Fibroblast of skin of scalp (primary cell): ENCODE measurements at regions not wholly inside any gene's neighbourhood (a gene's known extent, or its start where the extent isn't known, plus 50 kb on each side); places are given as distances from the start of the nearest gene placed in this dataset.

Experiments
- DNase-seq: peaks from one replicate; pipeline ENCODE4 v3.0.0-alpha.2; 2013

DNA sequence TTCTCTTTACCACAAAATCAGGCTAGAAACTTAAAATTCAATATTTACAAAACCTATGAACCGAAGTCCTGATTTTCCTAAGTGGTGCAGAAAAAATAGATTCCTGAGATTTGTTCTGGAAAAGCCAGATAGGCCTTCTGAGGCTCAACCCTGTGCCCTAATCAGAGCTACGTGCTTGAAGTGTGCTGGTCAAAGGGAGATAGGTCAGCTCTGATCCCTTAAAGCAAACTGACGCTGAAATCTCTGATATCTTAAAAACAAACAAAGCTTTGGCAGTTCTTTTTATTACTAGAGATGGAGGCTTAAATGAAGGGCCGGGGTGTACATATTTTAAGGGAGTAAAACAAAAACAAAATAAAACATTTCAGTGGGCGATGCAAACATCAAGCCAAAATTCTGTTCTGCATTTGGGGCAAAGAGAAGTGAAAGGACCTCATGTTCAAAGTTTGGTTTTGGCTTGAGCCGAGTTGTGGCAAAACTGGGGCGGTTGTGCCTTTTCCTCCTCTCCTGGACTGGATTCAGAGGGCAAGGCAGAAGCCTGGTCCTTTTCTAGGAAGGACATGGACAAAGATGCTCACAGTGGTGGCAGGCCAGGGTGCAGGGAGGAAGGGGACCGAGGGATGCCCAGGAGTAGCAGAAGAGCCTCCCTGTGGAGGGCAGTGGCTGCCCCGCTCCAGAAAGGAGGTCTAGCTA lies 295.0 kb downstream of the CDCA7 start:
- DNase-seq = no peak

DNA sequence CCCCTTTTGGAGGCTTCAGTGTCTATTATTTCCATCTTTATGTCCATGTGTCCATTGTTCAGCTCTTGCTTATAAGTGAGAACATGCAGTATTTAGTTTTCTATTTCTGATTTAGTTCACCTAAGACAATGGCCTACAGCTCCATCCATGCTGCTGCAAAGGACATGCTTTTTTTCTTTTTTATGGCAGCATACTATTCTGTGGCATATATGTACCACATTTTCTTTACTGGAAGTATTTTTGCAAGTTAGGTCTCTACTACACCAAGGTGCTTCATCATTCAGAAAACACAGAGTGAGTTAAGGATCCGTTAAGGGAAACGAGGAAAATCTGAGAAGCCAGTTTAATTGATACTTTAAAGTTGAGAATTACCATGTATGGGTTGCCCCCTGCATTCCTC lies 297.2 kb downstream of the CDCA7 start:
- DNase-seq = no peak

DNA sequence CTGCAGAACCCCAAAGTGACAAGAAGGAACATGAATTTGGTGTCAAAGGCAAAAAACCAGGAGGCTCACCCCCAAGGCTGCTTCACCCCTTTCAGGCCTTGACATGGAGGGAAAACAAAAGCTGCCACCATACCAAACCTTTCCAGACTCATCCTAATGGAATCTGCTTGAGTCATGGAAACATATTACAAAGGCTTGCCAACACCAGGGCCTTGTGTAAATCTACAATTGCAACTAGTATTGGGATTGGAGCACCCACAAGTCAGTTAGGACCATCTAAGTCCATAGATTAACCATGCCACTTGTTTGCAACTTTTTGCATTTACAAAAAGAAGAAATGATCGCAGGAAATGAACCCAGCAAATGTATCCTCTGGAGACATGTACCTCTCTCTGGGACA lies 297.6 kb downstream of the CDCA7 start:
- peak; percentile 93 for DNase-seq

DNA sequence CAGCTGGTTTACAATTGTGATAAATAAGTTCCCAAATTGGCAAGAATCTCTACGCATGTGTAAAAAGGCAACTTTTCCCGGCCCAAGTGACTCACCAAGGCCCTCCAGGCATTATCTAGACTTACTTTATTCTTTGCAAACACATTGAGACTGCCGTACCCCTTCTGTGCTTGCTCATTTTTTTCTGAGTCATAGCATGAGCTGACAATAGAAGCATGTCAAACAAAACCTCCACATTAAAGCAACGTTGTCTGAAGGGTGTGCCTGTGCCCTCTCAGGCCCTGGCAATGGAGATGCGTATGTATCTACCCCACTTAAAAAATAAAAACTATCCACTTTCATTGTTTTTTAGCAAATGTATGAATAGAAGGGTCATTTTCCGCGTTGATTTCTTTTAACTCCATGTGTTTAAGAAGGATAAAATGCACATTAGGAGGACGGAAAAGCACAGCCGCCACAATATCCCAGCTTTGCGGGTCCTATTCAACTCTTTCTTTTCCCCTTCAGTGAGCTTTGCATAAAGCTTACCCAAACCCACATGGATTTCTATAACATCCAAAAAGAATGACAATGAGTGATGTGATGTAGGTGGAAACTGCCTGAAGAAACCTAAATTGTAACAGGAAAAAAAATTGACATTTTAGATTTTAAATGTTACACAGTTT lies 298.2 kb downstream of the CDCA7 start:
- DNase-seq = peak; percentile 95

DNA sequence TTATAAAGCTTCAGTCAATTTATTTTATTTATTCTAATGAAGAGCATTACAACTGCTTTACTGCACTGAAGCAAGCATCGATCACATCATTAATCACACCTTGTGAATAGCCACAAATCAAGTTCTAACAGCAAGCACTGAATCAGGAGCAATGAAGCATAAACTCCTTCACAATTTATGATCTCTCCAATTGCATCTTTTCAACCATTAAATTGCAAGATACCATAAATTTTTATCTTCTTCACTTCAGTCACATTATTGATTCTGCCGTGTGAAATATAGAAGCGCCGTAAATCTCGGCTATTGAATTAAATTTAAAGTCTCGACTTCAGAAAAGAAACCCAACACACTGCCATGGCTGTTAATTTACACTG lies 298.7 kb downstream of the CDCA7 start:
- DNase-seq = no peak

DNA sequence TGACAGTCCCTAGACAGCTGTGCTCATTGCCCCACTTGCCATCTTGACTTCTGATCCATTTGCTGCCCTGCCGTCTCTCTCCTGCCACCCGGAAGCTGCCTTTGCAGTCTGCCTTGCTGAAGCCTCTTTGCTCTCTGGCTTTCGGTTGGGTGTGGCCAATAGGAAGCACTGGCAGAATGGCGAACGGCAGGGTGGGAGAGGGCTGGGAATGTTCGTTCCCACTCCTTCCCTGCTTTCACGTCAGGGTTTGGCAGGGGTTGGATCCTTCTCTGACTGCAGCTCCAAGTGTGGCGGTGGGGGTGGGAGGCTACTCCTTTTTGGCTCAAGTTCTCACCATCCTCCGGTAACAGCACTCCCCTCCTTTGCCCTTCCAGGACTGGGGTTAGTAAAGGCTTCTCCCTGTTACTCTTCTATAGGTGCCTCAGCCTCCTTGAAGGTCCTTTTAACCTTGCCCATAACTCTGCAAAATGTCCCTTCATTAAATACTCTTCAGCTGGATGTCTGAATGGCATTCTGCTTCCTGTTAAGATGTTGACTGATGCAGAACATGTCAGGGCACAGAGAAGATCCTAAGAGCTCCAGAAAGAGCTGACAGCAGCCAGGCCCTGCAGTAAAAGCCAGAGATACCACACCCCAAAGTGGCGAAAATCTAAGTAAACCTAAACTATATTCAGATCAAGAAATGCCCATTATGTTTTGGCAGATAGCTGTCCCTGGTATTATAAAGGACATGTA lies 299.7 kb downstream of the CDCA7 start:
- DNase-seq = no peak

DNA sequence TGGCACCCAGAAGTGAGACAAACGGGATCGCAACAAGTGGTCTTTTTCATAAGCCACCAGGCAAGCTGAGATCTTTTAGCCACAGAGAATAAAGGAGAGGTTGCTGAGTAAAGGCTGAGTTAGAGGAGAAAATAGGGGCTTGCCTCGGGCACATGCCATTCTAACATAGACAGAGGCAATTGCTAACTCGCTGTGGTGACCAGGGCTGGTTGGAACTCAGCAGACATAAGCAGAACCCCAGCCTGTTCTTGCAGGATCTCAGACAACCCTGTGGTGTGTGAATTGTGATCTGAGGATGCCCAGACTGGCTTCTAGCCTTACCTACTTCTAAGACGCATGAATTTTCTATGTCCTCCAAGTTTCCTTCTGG lies 300.2 kb downstream of the CDCA7 start:
- no peak for DNase-seq

DNA sequence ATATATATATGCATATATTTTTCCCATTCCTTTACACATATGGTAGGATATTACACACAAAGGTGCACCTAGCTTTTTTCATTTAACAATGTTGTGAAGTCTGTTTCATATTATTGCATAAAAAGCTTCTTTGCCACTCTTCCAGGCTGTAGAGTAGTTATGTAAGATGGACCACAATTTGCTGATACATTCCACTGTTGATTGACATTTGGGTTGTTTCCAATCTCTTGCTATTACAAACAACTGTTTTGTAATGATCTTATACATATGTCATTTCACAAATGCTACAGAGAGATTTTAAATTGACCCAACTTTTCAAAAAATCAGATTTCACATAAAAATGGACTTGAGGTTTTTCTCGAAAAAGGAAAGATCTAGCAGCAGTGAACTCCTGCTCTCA lies 301.4 kb downstream of the CDCA7 start:
- no peak for DNase-seq

DNA sequence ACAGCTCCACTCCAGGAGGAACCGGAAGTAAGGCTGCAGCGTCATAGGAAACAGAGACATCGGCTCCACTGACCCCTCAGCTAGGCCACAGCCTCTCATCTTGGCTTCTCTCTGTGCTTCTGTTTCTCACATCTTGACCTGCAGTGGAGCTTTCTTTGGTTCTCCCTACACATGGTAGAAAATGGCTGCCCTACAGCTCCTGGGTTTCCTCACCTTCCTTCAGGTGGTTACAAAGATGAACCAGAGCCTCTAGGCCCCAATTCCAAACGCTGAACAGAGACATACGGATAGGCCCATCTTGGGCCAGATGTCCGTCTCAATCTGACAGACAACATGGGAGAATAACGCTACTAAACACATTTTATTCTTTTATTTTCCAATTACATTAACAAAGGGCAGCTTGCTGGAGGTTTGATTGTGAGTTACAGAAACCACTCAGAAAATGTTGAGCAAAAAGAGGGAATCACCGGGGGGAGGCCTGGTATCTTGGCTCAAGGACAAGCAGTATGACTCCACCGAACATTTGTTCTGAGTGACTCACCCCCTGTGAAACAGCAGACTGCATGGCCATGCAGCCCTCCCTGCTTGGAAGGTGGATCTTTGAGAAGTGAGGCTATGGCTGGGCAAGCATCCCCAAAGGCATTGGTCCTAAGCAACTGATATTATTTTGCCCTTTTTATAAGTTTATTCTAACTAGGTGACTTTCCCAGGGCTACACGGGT lies 303.5 kb downstream of the CDCA7 start:
- DNase-seq = peak; percentile 94

DNA sequence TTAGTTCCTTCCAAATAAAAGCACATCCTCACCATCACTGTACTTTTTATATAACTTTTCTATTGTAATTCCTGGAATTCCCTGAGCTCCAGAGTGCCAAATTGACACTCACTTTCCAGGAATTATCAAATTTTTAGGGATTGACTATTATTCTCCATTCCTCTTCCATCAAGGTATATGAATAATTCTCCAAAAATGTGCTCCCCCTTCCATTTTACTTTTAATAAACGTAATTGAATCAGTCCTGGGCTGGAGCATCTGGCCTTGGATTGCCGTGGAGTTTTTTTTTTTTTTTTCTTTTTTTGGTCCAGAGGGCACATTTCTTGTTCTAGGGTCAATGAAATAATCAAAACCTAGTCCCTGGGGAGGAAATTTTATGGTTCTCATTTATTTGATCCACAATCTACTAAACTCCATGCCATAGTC lies 304.3 kb downstream of the CDCA7 start:
- DNase-seq = peak; percentile 72

DNA sequence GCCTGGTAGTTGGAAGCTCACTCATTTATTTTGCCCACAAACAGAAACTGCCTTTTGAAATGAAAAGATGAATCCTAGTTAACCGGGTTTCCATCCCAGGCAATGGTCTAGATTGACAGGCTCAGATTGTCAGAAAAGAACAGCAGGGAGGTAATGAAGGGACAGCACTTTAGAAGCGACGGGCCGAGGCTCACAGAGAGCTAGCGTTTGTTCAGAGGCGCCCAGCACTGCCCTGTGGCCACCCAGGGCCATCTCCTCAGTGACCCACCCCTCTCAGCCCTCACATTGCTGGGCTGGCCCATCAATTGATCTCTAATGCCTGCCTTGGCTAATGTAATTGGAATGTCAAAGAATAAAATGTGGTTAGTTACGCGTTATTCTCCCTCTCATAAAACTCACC lies 304.8 kb downstream of the CDCA7 start:
- no peak for DNase-seq

DNA sequence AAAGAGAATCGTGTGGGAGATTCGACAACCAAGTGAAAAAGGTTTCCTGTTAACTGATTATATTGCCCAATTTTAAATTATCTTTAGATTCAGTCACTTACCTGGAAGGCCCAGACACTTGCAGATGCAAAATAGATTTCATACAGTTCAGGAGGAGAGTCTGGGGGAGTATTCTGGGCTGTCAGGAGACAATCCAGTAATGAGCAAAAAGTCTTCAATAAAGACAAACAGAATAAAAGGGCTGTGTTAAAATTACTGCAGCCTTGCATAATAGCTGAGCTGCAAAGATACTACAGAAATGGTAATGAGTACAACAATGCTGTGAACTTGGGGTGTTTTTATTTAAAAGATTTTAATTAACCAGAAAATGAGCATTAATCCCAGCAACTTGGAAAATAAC lies 303.6 kb downstream of the SP3 start:
- DNase-seq = no peak

DNA sequence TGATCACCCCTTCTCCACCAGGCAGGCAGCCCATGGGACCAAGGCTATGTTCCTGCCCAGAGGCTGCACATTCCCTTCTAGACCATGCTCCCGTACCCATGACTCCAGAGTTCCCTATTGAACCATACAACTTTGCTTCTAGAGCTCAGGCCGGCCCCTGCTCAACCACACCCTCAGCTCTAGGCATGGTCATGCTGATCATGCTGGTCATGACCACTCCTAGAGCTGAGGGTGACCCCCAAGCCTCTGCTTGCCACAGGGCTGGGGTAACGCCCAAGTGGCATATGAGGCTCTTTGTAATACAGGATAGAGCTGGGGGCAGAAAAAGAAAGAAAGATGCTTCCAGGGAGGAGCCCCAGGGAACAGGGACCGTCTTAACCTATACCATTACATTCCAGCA lies 301.8 kb downstream of the SP3 start:
- no peak for DNase-seq

DNA sequence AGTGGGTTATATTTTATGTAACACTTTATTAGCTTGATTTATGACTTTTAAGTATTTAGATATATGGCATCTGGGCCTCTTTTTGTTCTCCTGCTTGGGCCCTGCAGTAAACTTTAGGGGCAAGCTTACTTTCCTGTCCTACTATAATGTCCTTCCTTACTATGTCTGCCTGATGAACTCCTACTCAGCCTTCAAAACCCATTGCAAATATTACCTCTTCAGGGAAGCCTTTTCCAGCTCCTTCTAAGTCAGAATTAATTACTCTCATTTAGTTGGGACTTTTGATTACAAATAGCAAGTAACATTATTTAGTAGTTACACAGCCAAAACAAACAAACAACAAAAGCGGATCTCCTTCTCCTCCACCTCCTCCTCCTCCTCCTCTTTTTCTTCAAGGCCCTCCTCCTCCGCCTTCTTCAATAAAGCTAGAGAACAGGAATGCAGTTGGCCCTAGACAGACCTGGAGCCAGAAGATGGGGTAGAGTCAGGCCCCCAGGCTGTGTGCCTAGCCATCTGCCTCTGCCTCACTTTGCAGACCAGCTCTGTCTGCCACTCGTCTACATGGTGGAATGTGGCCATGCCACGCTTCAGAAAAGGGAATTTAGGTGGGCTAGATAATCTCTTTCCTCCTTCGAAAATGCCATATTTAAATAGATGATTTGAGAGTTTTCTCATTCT lies 301.2 kb downstream of the SP3 start:
- no peak for DNase-seq

DNA sequence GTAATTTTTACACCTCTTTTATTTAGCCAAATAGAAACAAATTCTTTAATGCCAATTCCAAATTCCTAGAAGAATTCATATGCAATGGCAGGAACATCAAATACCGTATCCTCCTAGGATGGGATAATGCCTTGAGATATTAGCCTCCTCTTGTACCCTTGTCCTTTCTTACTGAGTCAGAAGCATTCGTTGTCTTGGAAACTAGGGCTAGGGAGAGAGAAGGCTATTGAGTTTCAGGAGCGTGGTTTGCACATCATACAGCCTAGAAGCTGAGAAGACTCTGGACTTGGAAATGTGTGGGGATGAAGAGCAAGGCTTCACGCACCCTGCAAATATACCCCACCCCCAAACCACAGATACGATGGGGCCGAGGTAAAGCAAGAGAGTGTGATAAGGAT lies 300.7 kb downstream of the SP3 start:
- DNase-seq = no peak

DNA sequence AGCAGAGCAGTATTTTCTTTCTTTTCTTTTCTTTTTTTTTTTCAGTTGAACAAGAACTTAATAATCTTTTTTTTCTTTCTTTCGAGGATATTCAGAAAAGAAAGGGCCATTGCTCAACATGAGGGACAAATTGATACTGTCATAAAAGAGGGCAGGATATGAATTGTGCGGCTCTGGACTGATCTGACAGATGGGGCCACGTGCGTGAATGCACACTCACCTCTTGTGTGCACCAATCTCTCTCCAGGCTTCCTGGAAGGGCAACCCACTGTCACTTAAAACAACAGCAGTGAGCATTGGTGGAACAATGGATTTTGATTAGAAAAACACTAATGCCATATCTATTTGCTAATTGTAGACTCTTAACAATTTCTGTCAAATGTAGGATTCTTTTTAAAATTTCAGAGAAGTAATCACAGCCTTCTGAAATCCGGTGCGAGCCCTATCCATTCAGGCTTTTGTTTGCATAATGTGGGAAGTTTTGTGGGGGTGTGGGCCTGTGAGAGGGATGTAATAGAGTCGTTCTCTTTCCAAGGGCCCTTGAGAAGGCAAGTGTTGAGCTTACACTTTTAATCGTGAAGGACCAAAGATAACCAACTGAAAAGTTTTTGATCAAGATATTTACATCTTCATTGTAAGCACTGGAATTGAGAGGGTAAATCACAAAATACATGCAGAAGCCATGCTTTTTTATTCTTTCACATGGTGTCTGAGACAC lies 298.8 kb downstream of the SP3 start:
- DNase-seq = no peak

DNA sequence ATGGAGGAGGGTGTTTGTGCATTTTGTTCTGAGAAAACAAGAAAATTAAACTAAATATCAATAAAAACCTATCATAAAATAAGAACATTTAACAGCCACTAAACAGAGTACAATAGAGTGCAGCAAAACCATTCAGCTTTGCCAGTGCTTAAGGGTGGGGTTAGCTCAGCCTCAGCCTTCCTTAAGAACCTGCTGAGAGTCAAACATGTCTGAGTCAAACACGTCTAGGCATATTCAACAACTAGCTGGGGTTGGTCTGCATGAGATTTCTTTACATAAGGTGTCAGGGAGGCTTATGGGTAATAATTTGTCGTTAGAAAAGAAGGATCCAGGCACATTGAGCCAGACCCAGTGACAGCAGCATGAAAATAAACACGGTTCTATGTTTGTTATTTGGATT lies 298.2 kb downstream of the SP3 start:
- DNase-seq = no peak

DNA sequence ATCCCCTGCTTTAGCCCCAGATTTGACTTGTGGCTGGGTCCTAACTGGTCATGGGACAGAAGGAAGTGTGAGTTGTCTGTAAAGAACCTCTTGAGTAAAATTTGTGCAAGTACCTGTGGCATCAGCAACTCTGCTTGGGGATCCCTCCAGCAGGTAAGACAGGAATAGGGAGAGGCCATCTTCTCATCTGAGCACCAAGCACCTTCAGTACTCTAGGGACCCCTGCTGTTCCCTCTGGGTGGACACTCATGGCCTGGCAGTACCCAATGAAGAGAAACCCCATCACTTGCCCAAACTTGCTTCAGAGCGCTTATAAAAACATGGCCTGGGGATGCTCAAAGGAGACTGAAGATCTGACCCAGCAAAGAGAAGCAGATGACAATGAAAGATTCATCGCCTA lies 297.8 kb downstream of the SP3 start:
- no peak for DNase-seq

DNA sequence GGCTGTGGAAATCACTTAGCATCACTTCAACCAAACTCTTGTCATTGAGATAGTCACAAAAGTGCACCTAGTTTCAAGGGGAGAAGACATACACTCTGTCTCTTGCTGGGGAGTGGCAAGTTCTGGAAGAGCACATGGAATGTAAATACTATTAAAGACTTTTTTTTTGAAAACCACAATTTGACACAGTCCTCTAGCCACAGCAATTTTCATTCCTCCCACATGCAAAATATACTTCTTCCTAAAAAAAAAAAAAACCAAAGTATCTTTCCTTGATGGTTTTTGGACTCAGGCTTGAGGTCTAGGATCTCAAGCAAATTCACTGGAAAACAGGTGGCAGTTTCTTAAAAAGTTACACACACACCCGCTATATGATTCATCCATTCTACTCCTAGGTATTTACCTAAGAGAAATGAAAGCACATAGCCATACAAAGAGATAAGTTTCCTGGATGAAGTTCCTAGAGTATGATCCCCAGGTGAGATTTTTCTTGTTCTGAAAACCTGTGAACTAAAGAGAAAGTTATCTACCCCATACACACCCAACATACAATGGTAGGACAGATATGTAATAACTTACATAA lies 295.8 kb downstream of the SP3 start:
- peak; percentile 49 for DNase-seq

DNA sequence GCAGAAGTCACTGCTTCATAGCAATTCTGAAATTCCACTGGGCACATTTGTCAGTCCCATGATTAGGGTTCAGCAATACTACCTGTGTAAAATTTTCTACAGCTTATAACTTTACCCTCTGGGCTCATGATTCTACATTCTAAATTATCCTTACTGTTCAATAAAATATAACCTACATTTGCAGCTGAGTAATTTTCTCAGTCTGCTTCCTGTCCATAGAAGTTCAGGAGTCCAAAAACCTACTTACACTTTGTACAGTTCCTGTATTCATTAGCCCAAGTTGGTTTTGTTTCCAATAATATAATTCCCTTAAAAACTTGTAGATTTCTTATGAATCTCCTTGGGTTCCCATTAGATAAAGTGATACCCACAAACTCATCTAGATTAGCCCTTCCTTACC lies 295.3 kb downstream of the SP3 start:
- DNase-seq = no peak

DNA sequence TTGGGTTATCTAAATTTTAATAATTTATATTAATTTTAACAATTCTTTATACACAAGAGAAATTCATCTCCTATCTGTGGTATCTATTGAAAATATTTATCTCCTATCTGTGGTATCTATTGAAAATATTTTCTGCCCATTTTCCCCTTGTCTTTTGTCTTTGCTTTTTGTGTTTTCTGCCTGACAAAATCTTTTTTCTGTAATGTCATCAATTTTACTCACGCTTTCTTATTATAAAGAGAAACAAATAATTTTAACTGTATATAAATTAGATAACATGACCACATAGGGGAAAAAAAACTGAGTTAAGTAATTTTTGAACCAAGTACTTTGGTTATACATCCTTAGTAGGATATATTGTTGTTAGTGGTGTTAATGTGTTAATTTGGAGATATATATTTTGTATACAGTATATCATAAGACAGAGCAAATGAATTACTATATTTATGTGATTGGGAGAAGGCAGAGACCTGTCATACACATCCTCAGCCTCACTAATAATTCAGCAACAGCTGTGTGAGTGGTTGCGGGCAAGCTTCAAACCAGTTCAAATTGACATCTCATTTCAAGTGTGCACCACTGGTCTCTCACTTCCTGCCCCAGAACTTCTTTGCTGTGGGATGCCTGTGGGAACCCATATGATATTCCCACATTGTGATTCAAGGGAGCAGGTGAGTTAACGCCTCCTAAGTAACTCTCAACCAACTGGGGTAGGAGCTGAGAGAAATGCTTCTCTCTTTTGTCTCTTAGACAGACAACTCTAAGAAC lies 292.4 kb downstream of the SP3 start:
- DNase-seq = no peak
